ENCODE measurements at regions not wholly inside any gene's neighbourhood (a gene's known extent, or its start where the extent isn't known, plus 50 kb on each side); places are given as distances from the start of the nearest gene placed in this dataset.

GRCh38 chr16:7765079-7765550, 432.5 kb downstream of the RBFOX1 start:
- TF ChIP-seq HMGXB4 (CRISPR knock-in tag; IDR thresholded peaks at IDR 0.05; ENCODE audit: borderline replicate concordance) (no peak), CBX2 (IDR thresholded peaks at IDR 0.05; ENCODE audit: borderline replicate concordance, low read depth) (no peak), EP300 (IDR thresholded peaks at IDR 0.05) (no peak), CHD4 (IDR thresholded peaks at IDR 0.05; ENCODE audit: borderline replicate concordance) (no peak), NR3C1 (IDR thresholded peaks at IDR 0.05) (no peak), CTCF (IDR thresholded peaks at IDR 0.05) (no peak), POLR2A (IDR thresholded peaks at IDR 0.05; ENCODE audit: low read length) (no peak), SREBF2 (IDR thresholded peaks at IDR 0.05) (no peak), NFE2L2 (conservative IDR thresholded peaks at IDR 0.05; ENCODE audit: low read length) (no peak), REST (IDR thresholded peaks at IDR 0.05) (no peak), BHLHE40 (IDR thresholded peaks at IDR 0.05; ENCODE audit: low read depth, low read length) (no peak), CBX8 (IDR thresholded peaks at IDR 0.05) (no peak)

Data from A549 (cell line).